ENCODE measurements at regions not wholly inside any gene's neighbourhood (a gene's known extent, or its start where the extent isn't known, plus 50 kb on each side); places are given as distances from the start of the nearest gene placed in this dataset.

GRCh38 chr1:157284451-157284850 is 146.3 kb upstream of the ETV3 start:
- Mint-ChIP-seq H3K4me1 (no peaks in the 10 kb centered on the region), H3K4me3 (no peak overlapping the region), H3K27me3 (ENCODE audit: low read depth, poor library complexity) (peaks cover 19% of the 10 kb centered on the region), H3K27ac (no peak overlapping the region), H3K36me3 (ENCODE audit: low read depth) (no peaks in the 10 kb centered on the region), H3K9me3 (no peaks in the 10 kb centered on the region)
- TF ChIP-seq CTCF (IDR thresholded peaks at IDR 0.05), result no peak
- DNase-seq, result no peak

GRCh38 chr1:157279802-157280140 is 141.6 kb upstream of the ETV3 start:
- H3K9me3 Mint-ChIP-seq, result no peaks in the 10 kb centered on the region
- peaks cover 4% of the 10 kb centered on the region for H3K27me3 Mint-ChIP-seq (ENCODE audit: low read depth, poor library complexity)
- no peak overlapping the region for H3K27ac Mint-ChIP-seq
- no peak overlapping the region for H3K4me3 Mint-ChIP-seq
- DNase-seq, result no peak
- H3K4me1 Mint-ChIP-seq, result no peaks in the 10 kb centered on the region
- no peak for TF ChIP-seq CTCF (IDR thresholded peaks at IDR 0.05)
- no peaks in the 10 kb centered on the region for H3K36me3 Mint-ChIP-seq (ENCODE audit: low read depth)

GRCh38 chr1:157279138-157279801 is 141.1 kb upstream of the ETV3 start:
- Mint-ChIP-seq H3K36me3 (ENCODE audit: low read depth) (no peaks in the 10 kb centered on the region), H3K27me3 (ENCODE audit: low read depth, poor library complexity) (peaks cover 4% of the 10 kb centered on the region), H3K27ac (no peak overlapping the region), H3K9me3 (no peaks in the 10 kb centered on the region), H3K4me1 (no peaks in the 10 kb centered on the region), H3K4me3 (no peak overlapping the region)
- no peak for TF ChIP-seq CTCF (IDR thresholded peaks at IDR 0.05)
- no peak for DNase-seq

- H3K27me3 Mint-ChIP-seq (ENCODE audit: low read depth, poor library complexity), result peaks cover 4% of the 10 kb centered on the region
- H3K36me3 Mint-ChIP-seq (ENCODE audit: low read depth), result no peaks in the 10 kb centered on the region
- H3K9me3 Mint-ChIP-seq, result no peaks in the 10 kb centered on the region
- H3K4me3 Mint-ChIP-seq, result no peak overlapping the region
- no peak for DNase-seq
- H3K27ac Mint-ChIP-seq, result no peak overlapping the region
- TF ChIP-seq CTCF (IDR thresholded peaks at IDR 0.05), result no peak
- no peaks in the 10 kb centered on the region for H3K4me1 Mint-ChIP-seq
Measured at GRCh38 chr1:157278383-157279137, 140.4 kb upstream of the ETV3 start.

GRCh38 chr1:157277913-157278312 is 139.7 kb upstream of the ETV3 start:
- peaks cover 4% of the 10 kb centered on the region for H3K27me3 Mint-ChIP-seq (ENCODE audit: low read depth, poor library complexity)
- DNase-seq, result no peak
- no peak for TF ChIP-seq CTCF (IDR thresholded peaks at IDR 0.05)

GRCh38 chr1:157277281-157277680 is 139.1 kb upstream of the ETV3 start:
- Mint-ChIP-seq H3K4me3 (no peak overlapping the region), H3K9me3 (no peaks in the 10 kb centered on the region), H3K36me3 (ENCODE audit: low read depth) (no peaks in the 10 kb centered on the region), H3K27me3 (ENCODE audit: low read depth, poor library complexity) (peaks cover 4% of the 10 kb centered on the region), H3K4me1 (no peaks in the 10 kb centered on the region), H3K27ac (no peak overlapping the region)
- DNase-seq, result no peak
- TF ChIP-seq CTCF (IDR thresholded peaks at IDR 0.05), result no peak

More at GRCh38 chr1:157277913-157278312, 139.7 kb upstream of the ETV3 start:
- H3K9me3 Mint-ChIP-seq, result no peaks in the 10 kb centered on the region
- no peak overlapping the region for H3K27ac Mint-ChIP-seq
- no peaks in the 10 kb centered on the region for H3K36me3 Mint-ChIP-seq (ENCODE audit: low read depth)
- no peaks in the 10 kb centered on the region for H3K4me1 Mint-ChIP-seq
- no peak overlapping the region for H3K4me3 Mint-ChIP-seq
